HCT116 (cell line): ENCODE measurements at regions not wholly inside any gene's neighbourhood (a gene's known extent, or its start where the extent isn't known, plus 50 kb on each side); places are given as distances from the start of the nearest gene placed in this dataset.

Experiments used
- ATAC-seq: fragments of 200-7000 bp; cut with Tn5 transposase; 2 replicates; pipeline ENCODE4 v1.9.1; 2020; ENCODE audit warnings: mild to moderate bottlenecking, moderate library complexity
- BruUV-seq: library from RNA; stranded (reverse); fragments of 400-500 nt; replicated peaks from 2 replicates; lab custom pipeline; 2021; lab: Mats Ljungman, UMichigan
- CTCF ChIA-PET: fragments of 300-600 bp; sonication (Branson Sonifier 250); formaldehyde crosslinking; loops from one replicate; lab custom pipeline; 2021; ENCODE audit warnings: antibody characterized with exemption; lab: Charles Lee
- POLR2A ChIA-PET: fragments of 300-600, 350-600 bp; sonication (Branson Sonifier 250); formaldehyde crosslinking; loops from one replicate; lab custom pipeline; 2021; ENCODE audit warnings: antibody characterized with exemption; lab: Charles Lee
- RAD21 ChIA-PET, 2 experiments: fragments of 300-600 bp; sonication (Branson Sonifier 250); formaldehyde crosslinking; loops; one replicate each; lab custom pipeline; 2023; ENCODE audit warnings: low total read pairs in 2 of 2; ENCODE audit not compliant: uncharacterized antibody in 2 of 2, unreplicated experiment in 2 of 2, low non-redundant PET in 1 of 2; lab: Charles Lee
- DNase-seq: peaks from one replicate; pipeline ENCODE4 v3.0.0-alpha.2; 2010; ENCODE audit warnings: low read depth, low spot score
- H2AFZ ChIP-seq: fragments of 200-600 bp; shearing (Covaris generic), sonication (generic); 2 replicates; pipeline ENCODE4 v1.6.1; 2017; ENCODE audit warnings: low read depth, mixed run types, mixed read lengths, antibody characterized with exemption, low read length; ENCODE audit not compliant: poor library complexity, severe bottlenecking
- H3K27ac ChIP-seq: 2 replicates; pipeline ENCODE4 v1.5.1; 2012; ENCODE audit warnings: low read depth, low read length
- H3K27me3 ChIP-seq: fragments of 200-600 bp; sonication (generic); 2 replicates; pipeline ENCODE4 v1.6.1; 2016; ENCODE audit warnings: mixed run types, low read length, mixed read lengths; ENCODE audit not compliant: insufficient read depth
- H3K36me3 ChIP-seq, 2 experiments: fragments of 200-500 bp in 1 of 2; fragments of 200-600 bp in 1 of 2; sonication (Bioruptor generic) in 1 of 2; sonication (generic) in 1 of 2; 2 replicates each; pipeline versions ENCODE4 v1.5.1 to v1.6.1; 2014 to 2016; ENCODE audit warnings: low read length in 2 of 2, inconsistent platforms in 1 of 2, mixed read lengths in 1 of 2, mixed run types in 1 of 2; ENCODE audit not compliant: insufficient read depth in 2 of 2, control insufficient read depth in 1 of 2
- H3K4me1 ChIP-seq, 2 experiments: fragments of 200-600 bp in 1 of 2; sonication (generic) in 1 of 2; 2 replicates each; pipeline versions ENCODE4 v1.5.1 to v1.6.1; 2012 to 2017; ENCODE audit warnings: low read length in 2 of 2, inconsistent platforms in 1 of 2, mild to moderate bottlenecking in 1 of 2, mixed read lengths in 1 of 2, mixed run types in 1 of 2, moderate library complexity in 1 of 2; ENCODE audit not compliant: insufficient read depth in 2 of 2, control insufficient read depth in 1 of 2
- H3K4me2 ChIP-seq: fragments of 200-600 bp; sonication (generic); 2 replicates; pipeline ENCODE4 v1.6.1; 2017; ENCODE audit warnings: mixed run types, low read length, mixed read lengths
- H3K4me3 ChIP-seq, 2 experiments: fragments of 200-600 bp in 1 of 2; sonication (generic) in 1 of 2; replicated peaks in 1 of 2; 2 replicates each; pipeline ENCODE4 v1.5.1; 2011 to 2016; ENCODE audit warnings: low read length in 2 of 2, control low read depth in 1 of 2, low read depth in 1 of 2, mild to moderate bottlenecking in 1 of 2, mixed read lengths in 1 of 2, mixed run types in 1 of 2
- H3K79me2 ChIP-seq: fragments of 200-600 bp; sonication (generic); 2 replicates; pipeline ENCODE4 v1.6.1; 2017; ENCODE audit warnings: mild to moderate bottlenecking, mixed run types, low read length, moderate library complexity, mixed read lengths; ENCODE audit not compliant: insufficient read depth
- H3K9ac ChIP-seq: fragments of 200-600 bp; sonication (generic); 2 replicates; pipeline ENCODE4 v1.6.1; 2016; ENCODE audit warnings: low read length, mixed read lengths
- H3K9me2 ChIP-seq: fragments of 200-600 bp; sonication (generic), shearing (Covaris generic); 2 replicates; pipeline ENCODE4 v1.6.1; 2017; ENCODE audit warnings: mixed run types, mild to moderate bottlenecking, moderate library complexity; ENCODE audit not compliant: insufficient read depth
- H3K9me3 ChIP-seq, 2 experiments: fragments of 200-500 bp in 1 of 2; fragments of 200-600 bp in 1 of 2; sonication (Bioruptor generic) in 1 of 2; sonication (generic) in 1 of 2; 2 replicates each; pipeline ENCODE4 v1.6.1; 2014 to 2017; ENCODE audit warnings: low read length in 2 of 2, mixed read lengths in 2 of 2, inconsistent platforms in 1 of 2, low read depth in 1 of 2, mild to moderate bottlenecking in 1 of 2, mixed run types in 1 of 2, moderate library complexity in 1 of 2; ENCODE audit not compliant: control insufficient read depth in 1 of 2, insufficient read depth in 1 of 2
- H4K20me1 ChIP-seq: fragments of 200-600 bp; sonication (generic), shearing (Covaris generic); 2 replicates; pipeline ENCODE4 v1.6.1; 2017; ENCODE audit warnings: mixed run types, mild to moderate bottlenecking, moderate library complexity; ENCODE audit not compliant: insufficient read depth
- ATF3 ChIP-seq: IDR thresholded peaks from 2 replicates; pipeline ENCODE4 v1.6.1; 2012
- CBX3 ChIP-seq: IDR thresholded peaks from 2 replicates; pipeline ENCODE4 v1.6.1; 2012; ENCODE audit warnings: low read depth
- CEBPB ChIP-seq: IDR thresholded peaks from 2 replicates; pipeline ENCODE4 v1.6.1; 2012; ENCODE audit warnings: low read depth
- EGR1 ChIP-seq: IDR thresholded peaks from 2 replicates; pipeline ENCODE4 v1.6.1; 2012; ENCODE audit warnings: low read depth
- EZH2 ChIP-seq: fragments of 200-600 bp; sonication (generic); IDR thresholded peaks from 2 replicates; pipeline ENCODE4 v1.6.1; 2017; ENCODE audit warnings: antibody characterized with exemption, mixed run types
- JUND ChIP-seq: IDR thresholded peaks from 2 replicates; pipeline ENCODE4 v1.6.1; 2012
- MAX ChIP-seq: IDR thresholded peaks from 2 replicates; pipeline ENCODE4 v1.6.1; 2012
- POLR2AphosphoS5 ChIP-seq: IDR thresholded peaks from 2 replicates; pipeline ENCODE4 v1.6.1; 2011; ENCODE audit warnings: mild to moderate bottlenecking, low read depth, low read length, moderate library complexity
- REST ChIP-seq: IDR thresholded peaks from 2 replicates; pipeline ENCODE4 v1.6.1; 2012; ENCODE audit warnings: low read depth
- SIN3A ChIP-seq: IDR thresholded peaks from 2 replicates; pipeline ENCODE4 v1.6.1; 2012; ENCODE audit warnings: low read depth
- SP1 ChIP-seq: IDR thresholded peaks from 2 replicates; pipeline ENCODE4 v1.6.1; 2012; ENCODE audit warnings: low read depth
- SRF ChIP-seq: IDR thresholded peaks from 2 replicates; pipeline ENCODE4 v1.6.1; 2012; ENCODE audit warnings: low read depth
- TCF7L2 ChIP-seq: IDR thresholded peaks from 2 replicates; pipeline ENCODE4 v1.7.0; 2011; ENCODE audit warnings: borderline replicate concordance, inconsistent platforms; ENCODE audit not compliant: insufficient read depth, insufficient read length; ENCODE audit errors: extremely low read depth
- YY1 ChIP-seq: IDR thresholded peaks from 2 replicates; pipeline ENCODE4 v1.6.1; 2011; ENCODE audit warnings: low read length, low read depth, moderate library complexity, mild to moderate bottlenecking; ENCODE audit not compliant: insufficient replicate concordance; ENCODE audit errors: extremely low read depth
- intact Hi-C: fragments of 100-400 bp; cut with micrococcal nuclease; formaldehyde crosslinking; loops from 2 replicates; pipeline ENCODE4 v1.10.0; 2022

- POLR2A ChIA-PET = no interaction called here
Measured at GRCh38 chr7:22962775-22963350, 51.1 kb downstream of the HYCC1 start.

More at GRCh38 chr7:22962775-22963350, 51.1 kb downstream of the HYCC1 start:
- CTCF ChIA-PET = no interaction called here
- Histone ChIP-seq H4K20me1 (no peaks in the 10 kb centered on the region), H3K9me2 (no peaks in the 10 kb centered on the region), H3K36me3 (no peaks in the 10 kb centered on the region), H3K79me2 (no peaks in the 10 kb centered on the region), H3K27ac (no peak overlapping the region), H3K9me3 (no peaks in the 10 kb centered on the region), H3K4me3 (no peak overlapping the region), H3K4me1 (no peaks in the 10 kb centered on the region), H2AFZ (no peak overlapping the region), H3K27me3 (no peaks in the 10 kb centered on the region), H3K9ac (no peak overlapping the region), H3K4me2 (no peak overlapping the region)
- intact Hi-C loops = no loop called here
- DNase-seq = no peak
- BruUV-seq = no TSS peak
- RAD21 ChIA-PET = no interaction called here
- TF ChIP-seq SP1 (no peak), MAX (no peak), TCF7L2 (no peak), REST (no peak), EZH2 (no peak), POLR2AphosphoS5 (no peak), ATF3 (no peak), CBX3 (no peak), JUND (no peak), CEBPB (no peak), YY1 (no peak), EGR1 (no peak), SIN3A (no peak), SRF (no peak)
- no peak for ATAC-seq
